HCEC 1CT (cell line): ENCODE measurements at regions not wholly inside any gene's neighbourhood (a gene's known extent, or its start where the extent isn't known, plus 50 kb on each side); places are given as distances from the start of the nearest gene placed in this dataset.

Source experiments
- DNase-seq: peaks from one replicate; pipeline ENCODE4 v3.0.0-alpha.2; 2017

DNA sequence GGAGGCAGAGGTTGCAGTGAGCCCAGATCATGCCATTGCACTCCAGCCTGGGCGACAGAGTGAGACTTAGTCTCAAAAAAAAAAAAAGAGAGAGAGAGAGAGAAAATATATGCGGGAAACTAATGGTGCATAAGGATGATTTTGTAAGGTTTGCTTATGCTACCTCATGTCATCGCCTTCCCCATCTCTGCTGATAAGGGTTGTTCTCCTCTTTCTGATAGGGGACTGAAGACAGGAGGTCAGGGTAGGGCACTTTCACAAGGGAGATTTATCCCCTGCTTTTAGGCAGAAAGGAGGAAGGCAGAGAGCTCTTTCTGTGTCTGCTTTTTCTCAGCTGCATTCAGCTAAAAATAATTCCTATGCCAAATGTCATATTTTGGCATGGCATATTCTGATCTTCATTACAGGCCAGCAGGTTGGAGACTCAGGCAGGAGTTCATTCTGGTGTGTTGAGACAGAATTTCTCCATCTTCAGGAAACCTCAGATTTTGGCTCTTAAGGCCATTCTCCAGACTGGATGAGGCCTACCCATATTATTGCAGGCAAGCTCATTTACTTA, 220.2 kb downstream of the AUH start:
- no peak for DNase-seq

DNA sequence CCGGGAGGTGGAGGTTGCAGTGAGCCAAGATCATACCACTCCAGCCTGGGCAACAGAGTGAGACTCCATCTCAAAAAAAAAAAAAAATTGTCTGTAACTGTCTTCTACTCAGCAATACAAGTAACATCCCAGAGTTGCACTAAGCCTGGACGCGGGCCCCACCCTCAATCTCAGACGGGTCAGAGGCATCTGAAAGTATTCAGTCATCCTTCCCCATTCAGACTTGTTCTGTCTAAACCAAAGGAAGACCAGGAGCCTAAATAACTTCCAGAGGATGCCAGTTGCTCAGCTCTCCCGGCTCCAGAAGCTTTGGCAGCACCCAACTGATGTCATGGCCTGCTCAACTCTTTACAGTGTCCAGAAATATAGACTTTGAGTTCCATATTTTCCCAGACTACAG, 218.6 kb downstream of the AUH start:
- DNase-seq, result no peak

DNA sequence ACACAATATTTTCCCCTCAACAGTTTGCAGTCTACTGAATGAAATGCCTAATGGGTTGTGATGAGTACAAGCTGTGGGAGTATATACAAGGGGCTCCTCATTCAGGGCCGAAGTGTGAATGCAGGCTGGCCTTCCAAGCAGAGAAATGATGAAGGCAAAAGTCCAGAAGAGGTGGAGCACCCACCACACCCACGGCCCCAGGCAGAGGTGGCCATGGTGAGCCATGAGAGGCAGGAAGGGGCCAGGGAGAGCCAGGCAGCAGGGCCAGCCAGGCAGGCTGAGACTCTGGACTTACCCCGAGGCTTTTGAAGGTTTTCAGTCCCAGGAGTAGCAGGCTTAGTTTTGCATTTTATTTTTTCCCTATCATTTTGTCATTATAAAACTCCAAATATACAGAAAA, 218.1 kb downstream of the AUH start:
- no peak for DNase-seq

DNA sequence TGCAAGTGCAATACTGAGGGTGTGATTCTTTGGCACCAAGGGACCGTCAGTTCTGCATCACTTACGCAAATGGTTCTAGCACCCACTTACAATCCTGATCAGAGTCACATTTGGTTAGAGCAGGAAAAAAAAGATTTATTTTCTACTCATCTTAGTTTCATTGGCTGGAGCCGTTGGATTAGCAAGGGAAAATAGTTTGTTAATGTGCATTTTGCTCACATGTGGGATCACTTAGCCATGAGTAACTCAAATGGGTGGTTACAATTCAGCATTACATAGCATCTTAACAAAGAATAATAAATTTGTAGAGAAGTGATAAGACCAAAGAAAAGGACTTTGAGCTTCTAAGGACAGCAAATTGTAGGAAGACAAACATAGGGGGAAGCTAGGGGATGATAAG, 216.9 kb downstream of the AUH start:
- DNase-seq, result no peak

DNA sequence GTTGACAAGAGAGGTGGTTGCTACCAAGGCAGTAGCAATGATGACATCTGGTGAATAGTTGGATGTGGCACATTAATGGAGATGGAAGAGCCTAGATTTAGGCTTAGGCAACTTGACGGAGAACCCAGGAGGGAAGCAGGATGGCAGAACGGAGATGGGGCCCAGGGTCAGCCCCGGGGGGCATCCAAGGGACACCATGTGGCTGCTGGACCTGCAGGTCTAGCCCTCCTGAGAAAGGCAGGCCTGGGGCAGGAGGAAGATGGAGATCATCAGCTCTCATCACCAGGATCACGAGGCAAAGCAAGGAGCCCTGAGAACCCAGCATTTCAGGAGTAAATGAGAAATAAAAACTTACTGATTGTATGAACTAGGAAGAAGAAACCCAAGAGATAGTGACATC, 216.2 kb downstream of the AUH start:
- no peak for DNase-seq

DNA sequence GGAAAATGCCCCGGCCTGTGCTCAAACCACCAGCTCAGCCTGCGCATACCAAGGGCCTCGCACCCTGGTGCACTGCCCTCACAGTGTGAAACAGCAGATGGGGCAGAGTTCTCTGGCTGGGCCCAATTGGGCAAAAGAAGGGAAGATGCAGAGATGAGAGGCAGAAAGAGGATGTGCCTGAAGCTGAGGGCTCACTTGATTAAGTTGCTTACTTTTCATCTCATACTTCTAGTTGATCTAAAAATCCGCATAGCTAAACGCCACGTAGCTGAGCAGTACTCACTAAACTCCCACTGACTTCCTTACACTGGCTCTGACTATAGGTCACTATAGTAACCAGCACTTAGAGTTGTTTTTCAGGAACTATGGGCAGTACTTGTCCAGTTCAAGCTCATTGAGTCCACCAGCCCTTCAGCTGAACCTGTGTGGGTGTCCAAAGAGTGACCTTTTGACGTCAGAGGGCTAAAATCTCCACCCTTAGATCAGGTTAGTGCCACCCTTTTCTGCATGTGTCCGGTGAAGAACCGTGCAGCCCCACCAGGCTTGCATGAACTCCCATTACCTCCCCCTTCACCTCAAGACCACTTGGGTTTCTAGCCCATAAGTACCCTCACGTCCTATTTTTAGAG, 215.2 kb downstream of the AUH start:
- DNase-seq, result no peak

DNA sequence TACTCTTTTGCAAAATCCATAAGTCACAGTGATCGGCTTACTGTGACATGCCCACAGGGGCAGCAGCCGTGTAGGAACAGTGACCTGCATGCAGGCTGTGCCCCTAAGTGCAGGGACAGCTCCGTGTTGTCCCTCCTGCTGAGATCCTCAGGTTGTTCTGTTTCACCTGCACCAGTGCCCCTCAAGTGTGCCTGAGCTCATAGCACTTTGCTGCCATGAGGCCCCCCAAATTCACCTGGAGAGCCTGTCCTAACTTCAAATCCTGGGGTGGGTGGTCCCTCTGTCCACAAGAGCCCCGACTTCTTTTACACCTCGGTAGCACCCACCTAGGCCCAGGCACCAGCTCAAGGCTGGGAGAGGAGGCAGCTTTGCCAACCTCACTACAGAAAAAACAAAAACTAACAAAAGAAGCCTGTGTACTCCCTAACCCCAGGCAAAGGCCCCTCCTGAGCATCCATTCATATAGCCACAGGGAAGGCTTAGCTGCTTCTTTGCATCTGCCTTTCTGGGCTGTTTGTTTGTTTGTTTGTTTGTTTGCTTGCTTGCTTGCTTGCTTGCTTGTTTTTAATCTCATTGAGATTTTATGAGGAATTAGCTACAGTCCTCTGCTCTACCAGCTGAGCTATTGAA, 214.5 kb downstream of the AUH start:
- no peak for DNase-seq

DNA sequence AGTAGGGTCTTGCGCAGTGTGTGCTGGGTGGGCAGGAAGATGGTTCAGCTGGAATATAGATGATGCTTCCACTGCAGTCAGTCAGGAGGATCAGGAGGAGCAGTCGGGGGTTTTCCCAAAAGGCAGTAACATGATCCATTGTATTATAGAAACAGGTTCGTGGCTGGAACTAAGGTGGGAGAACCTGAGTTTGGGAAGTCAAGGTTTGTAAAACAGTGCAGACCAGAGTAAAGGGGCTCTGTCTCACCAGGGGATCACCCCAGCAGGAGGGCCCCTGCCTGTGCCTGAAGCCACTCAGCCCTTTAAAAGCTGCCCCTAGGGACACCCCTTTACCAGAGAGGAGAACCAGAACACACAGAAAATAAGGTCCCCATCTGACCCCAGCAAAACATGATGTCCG, 213.4 kb downstream of the AUH start:
- no peak for DNase-seq

DNA sequence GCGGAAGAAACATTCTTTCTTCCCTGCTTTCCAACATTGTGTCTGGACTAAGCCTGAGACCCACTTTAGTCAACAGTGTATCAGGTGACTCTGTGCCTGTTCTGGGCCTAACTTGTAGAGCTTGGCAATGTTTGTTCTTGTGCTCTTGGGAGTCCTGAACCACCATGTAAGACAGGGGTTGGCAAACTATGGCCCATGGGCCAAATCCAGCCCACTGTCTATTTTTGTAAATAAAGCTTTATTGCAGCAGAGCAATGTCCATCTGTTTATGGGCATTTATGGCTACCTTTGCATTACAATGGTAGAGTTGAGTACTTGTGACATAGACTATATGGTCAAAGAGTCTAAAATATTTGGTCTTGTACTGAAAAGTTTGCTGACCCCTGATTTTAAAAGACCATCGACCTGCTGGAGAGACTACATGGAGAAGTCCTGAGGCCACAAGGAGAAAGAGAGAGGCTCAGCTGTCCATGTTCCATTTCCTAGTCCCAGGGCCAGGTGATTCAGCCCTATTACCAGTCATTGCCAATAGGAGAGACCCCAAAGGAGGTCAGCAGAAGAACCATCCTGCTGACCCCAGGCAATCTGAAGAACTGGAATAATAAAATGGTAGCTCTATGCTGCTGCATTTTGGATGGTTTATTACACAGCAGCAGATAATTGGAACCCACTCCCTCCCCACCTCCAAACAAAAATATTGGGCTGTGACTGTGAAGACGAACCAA, 211.3 kb downstream of the AUH start:
- DNase-seq, result no peak

DNA sequence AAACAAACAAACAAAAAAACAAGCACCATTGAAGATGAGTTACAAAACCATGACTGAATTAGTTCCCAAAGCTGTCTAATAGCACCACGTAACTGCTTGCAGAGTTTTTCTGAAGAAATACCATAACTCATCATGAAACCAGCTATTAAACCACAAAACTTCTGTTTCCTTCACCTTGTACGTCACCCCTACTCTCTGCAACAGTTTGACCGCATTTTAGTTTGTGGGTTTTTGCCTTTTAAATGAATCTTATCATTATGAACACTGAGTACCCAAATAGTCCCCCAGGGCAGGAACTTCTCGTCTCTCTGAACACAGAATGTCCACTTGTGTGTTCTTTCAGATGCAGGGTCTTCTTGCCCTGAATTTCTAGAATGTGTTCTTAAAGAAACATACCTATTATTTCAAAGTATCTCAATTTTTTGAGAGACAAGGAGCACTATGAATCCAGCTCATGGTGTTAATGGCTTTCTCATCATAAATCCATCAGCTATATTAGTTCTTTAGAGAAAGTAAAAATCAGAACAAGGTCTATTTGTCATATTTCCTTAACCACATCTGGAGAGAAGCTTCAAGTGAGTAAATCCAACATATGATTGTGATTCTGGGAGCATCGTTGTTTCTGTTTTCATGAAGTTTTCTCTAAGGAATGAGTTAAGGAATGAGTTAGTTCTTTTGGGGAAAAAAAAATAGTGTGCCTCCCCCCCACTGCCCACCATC, 210.6 kb downstream of the AUH start:
- DNase-seq, result peak; percentile 57

DNA sequence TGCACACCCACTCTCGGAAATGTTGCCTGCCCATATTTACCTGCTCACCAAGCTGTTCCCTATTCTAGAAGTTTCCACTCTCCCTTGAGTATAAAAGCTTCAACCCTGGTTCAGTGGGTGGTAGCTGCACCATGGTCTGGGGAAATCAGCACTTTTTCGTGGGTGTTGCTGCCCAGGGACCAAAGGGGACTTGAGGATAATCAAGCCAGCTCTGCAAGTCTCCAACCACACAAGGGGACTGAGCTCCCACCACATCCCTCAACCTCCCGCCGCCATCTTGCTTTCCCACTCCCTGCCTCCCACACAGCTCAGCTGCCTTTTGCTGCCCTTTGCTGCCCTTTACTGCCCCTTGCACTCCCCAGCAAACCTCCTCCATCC, 210.0 kb downstream of the AUH start:
- no peak for DNase-seq

DNA sequence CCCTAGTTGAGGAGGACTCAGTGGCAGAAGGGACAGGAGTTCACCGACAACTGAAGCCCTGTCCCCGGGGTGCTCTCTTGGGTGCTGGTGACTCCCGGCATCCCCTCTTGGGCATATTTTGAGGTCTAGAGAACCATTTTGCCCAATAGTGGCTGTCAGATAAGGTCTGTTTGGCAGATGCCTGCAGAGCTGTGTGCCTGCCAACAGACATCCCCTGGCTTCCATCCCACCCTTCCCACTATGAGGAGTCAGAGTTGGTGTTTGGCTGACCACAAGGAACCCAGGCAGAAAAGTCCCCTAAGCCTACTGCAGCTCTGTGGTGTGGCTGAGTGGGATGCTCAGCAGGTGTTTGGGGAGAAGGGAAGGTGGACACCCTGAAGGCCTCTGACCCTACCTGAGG, 207.0 kb downstream of the AUH start:
- no peak for DNase-seq

DNA sequence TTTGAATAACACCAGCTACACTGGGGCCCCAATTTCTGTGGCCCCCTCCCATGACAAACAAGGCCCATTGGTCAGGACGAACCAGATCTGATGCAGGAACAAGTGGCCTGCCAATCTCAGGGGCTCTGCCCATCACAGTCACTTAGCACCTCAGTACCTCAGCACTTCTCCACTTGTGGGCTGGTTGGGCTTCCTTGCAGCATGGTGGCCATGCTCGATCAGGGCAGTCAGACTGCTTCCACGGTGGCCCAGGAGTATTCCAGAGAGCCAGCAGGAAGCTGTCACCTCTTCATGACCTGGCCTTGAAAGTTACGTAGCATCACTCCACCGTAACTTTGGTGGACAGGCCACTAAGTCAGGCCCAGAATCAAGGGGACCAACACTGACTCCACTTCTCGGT, 206.5 kb downstream of the AUH start:
- no peak for DNase-seq

DNA sequence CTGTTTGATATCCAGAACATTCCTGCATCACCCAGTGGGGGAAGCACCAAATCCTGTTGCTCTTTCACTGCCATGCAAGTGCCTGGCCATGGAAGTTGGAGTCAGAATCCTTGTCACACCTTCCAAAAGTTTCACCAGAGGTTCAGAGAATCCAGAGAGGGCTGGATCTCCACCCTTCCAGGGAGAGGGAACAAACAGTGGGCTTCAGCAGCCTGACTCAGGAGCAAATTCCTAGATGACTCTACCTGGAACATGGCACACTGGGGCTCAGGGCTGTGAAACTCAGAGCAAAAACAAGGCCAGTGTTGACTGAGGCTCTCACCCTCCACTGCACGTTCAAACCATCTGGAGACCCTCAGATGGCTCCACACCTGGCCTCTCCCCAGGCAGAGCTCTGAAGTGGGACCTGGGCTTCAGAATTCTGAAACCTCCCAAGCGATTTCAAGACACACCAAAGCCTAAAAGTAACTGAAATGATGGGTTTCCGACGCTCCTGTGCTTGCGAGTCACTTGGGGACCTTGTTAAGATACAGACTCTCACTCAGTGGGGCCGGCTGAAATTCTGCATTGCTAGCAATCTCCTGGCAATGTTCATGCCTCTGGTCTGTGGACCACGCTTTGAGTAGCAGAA, 205.9 kb downstream of the AUH start:
- DNase-seq, result no peak

DNA sequence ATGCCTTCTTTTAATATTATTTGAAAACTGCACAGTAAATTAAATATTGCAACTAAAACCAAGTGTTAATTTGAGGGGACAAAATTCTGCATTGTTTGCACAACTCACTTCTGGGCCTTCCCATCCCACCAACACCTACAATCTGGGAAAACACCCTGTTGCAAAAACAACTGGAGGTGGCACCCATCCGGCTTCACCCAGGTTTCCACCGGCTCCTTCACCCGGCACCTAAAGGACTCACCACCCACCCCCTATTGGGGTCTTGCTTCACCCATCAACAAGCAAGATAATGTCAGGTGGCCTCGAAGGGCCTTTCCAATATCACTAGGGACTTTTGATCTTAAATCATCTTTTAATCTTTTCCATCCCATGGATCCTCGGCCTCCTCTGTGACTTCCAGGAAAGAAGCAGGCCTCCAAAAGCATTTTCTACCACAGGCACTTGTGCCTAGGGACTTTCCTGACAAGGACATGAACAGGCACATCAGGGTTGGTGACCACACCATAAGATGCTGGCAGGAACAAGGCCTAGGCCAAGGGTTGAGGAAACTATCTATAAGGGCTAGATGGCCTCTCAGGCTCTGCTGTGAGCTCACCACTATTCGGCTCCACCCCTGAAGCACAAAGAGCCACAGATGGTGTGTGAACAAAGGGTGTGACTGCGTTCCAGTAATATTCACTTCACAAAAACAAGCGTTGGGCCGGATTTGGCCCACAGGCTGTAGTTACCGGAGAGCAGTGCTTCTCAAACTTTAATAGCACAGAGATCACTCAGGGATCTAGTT, 205.1 kb downstream of the AUH start:
- DNase-seq, result no peak

DNA sequence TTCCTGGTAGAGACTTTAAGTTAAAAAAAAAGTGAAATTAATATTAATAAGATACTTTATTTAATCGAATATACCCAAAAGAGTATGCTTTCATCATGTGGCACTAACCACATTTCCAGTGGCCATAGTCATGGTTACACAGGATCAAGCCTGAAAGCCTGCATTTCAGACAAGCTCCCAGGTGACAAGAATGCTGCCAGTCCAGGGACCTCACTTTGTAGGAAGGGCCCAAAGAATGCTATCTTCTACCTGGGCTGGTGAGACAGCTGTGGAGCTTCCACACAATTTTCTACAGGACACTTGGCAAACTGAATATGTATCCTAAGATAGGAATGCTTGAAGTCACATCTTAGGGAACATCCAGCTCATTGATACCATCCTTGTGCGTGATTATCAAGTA, 203.8 kb downstream of the AUH start:
- no peak for DNase-seq

DNA sequence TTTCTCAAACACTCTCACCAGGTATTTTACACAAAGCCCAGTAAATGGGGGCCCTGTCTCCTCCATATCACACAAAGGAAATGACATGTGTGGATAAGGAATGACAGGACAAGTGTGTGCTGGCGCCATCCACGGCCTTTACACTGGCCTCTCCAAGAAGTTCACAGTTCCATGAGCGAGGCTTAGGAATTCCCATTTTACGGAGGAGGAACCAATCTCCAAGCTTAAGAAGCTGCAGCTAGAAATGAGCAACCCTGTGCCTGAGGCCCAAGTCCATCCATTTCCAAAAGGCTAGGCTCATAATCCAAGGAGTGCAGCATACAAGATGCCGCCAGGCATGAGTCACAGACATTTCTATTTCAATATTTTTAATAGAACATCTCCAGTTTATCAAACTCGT, 203.4 kb downstream of the AUH start:
- no peak for DNase-seq

DNA sequence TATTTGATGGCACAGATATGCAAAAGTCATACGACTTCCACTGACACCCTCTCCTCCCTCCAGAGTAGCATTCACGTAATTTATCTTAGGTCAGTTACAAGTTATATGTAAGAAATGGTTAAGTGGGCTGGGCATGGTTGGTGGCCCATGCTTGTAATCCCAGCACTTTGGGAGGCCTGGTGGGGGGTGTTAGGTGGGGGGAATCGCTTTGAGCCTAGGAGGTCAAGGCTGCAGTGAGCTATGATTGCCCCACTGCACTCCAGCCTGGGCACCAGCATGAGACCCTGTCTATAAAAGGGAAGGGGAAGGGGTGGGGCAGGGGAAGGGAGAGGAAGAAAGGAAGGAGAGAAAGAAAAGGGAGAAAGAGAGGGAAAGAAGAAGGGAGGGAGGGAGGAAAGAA, 202.8 kb downstream of the AUH start:
- no peak for DNase-seq

DNA sequence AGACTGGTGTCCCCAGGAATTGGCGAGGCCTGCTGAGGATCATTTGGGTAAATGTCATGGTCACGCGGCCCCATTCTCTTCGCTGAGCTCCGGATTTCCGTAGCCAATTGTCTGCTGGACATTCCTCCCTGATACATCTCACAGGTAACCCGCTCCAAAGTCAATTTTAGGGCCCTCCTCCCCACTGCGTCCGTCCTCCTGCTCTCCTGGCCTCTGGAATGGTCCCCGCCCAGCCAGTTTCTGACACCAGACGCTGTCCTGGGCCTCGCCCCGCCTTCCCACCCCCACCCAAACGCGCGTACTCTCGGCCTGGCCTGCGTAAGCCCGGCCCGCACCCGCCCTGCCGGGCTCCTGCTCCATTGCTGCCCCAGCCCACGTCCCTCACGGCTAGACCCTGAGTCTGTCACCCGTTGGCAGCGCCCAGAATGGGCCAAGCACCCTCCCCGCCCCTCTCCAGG, 202.0 kb downstream of the AUH start:
- no peak for DNase-seq

DNA sequence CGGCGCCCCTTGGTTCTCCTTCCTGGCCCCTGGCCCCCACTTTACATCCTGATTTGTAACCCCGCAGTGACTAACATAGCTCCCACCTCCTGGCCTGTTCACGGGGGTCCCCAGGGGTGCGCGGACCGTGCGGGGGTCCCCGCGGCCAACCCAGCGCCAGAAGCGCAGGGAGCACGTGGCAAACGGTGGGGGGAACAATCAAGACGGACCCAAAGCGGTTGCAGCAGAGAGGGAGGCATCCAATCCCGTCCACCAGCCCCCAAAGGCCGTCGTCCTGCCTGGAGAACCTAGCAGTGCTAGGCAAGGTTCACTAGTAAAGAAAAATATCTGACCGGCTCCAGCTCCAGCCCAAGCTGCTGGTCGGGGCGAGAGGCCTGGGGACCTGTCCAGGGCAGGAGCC, 201.5 kb downstream of the AUH start:
- no peak for DNase-seq

DNA sequence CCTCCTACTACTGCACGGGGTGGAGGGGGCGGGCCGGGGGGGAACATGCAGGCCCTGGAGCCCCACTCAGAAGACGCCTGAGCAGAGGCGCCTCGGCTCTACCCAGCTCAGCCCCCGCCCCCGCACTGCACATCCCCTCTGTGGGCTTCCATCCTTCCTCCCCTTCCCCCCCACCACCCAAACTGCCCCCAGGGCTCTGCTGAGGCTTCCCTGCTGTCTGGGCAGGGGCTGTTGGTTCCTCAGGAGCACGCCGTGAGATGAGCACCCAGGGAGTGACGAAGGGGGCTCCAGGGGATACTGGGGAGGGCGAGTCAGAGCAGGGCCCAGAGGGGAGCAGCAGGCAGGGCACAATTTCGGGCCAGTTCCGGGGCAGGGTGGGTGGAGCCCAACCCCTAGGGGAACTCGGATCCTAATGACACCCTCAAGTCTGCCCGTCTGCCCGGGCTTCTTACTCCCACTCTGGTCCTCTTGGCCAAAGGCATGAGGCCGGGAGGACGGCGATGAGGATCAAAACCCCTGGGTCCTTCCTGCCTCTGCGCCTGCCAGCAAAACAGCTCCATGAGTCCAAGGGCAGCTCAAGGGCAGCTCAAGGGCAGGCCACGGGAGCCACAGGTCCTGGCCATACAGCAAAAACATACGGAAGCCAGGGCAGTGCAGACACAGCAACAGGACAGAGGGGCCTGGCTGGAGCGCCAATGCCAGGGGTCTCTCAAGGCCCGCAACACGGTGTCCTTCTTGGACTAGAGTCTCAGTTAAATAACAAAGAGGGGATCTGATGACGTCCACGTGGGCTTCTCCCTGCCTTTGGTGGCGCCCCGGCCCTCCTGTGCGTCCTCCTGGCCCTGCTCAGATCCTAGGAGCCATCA, 200.9 kb downstream of the AUH start:
- no peak for DNase-seq
